ENCODE measurements at regions not wholly inside any gene's neighbourhood (a gene's known extent, or its start where the extent isn't known, plus 50 kb on each side); places are given as distances from the start of the nearest gene placed in this dataset.
"Not testable (repeated sequence)": the region's sequence is repeated elsewhere in the genome, so short reads cannot be mapped to it uniquely, and the experiment has no call there.

- H3K4me1 ChIP-seq (replicated peaks): no peaks in the 10 kb centered on the region
Observed at GRCh38 chr4:79150820-79151416, 174.9 kb downstream of the NAA11 start.

GRCh38 chr4:79148369-79148768 is 177.5 kb downstream of the NAA11 start:
- no peaks in the 10 kb centered on the region for H3K27me3 ChIP-seq (replicated peaks)
- H3K4me3 ChIP-seq: no peak overlapping the region
- no peaks in the 10 kb centered on the region for H3K36me3 ChIP-seq
- DNase-seq (ENCODE audit: low read depth in 1 of 2, low spot score in 2 of 2): no peak
- H3K4me1 ChIP-seq (replicated peaks): no peaks in the 10 kb centered on the region
- H3K27ac ChIP-seq: no peak overlapping the region
- H3K9me3 ChIP-seq (replicated peaks): 0 out of 2 replicates have a peak, but pooled peaks cover 7% of the 10 kb centered on the region

More at GRCh38 chr4:79150820-79151416, 174.9 kb downstream of the NAA11 start:
- Histone ChIP-seq H3K4me3 (no peak overlapping the region), H3K36me3 (no peaks in the 10 kb centered on the region), H3K27ac (no peak overlapping the region), H3K9me3 (replicated peaks) (peaks cover 4% of the 10 kb centered on the region; the same call in 1 of the 2 replicates), H3K27me3 (replicated peaks) (no peaks in the 10 kb centered on the region)
- DNase-seq (ENCODE audit: low read depth in 1 of 2, low spot score in 2 of 2): no peak

- Histone ChIP-seq H3K27me3 (replicated peaks) (no peaks in the 10 kb centered on the region), H3K4me1 (replicated peaks) (no peaks in the 10 kb centered on the region), H3K36me3 (no peaks in the 10 kb centered on the region), H3K27ac (no peak overlapping the region), H3K4me3 (no peak overlapping the region), H3K9me3 (replicated peaks) (0 out of 2 replicates have a peak, but pooled peaks cover 7% of the 10 kb centered on the region)
- DNase-seq (ENCODE audit: low read depth in 1 of 2, low spot score in 2 of 2): no peak
Observed at GRCh38 chr4:79147251-79147650, 178.6 kb downstream of the NAA11 start.

GRCh38 chr4:79141530-79141929 is 184.3 kb downstream of the NAA11 start:
- DNase-seq (ENCODE audit: low read depth in 1 of 2, low spot score in 2 of 2): no peak
- Histone ChIP-seq H3K4me1 (replicated peaks) (no peaks in the 10 kb centered on the region), H3K36me3 (no peaks in the 10 kb centered on the region), H3K9me3 (replicated peaks) (0 out of 2 replicates have a peak, but pooled peaks cover 3% of the 10 kb centered on the region), H3K27ac (no peak overlapping the region), H3K4me3 (no peak overlapping the region), H3K27me3 (replicated peaks) (0 out of 2 replicates have a peak, but pooled peaks cover 3% of the 10 kb centered on the region)

- Histone ChIP-seq H3K4me3 (no peak overlapping the region), H3K4me1 (replicated peaks) (no peaks in the 10 kb centered on the region), H3K27ac (no peak overlapping the region), H3K36me3 (no peaks in the 10 kb centered on the region), H3K27me3 (replicated peaks) (0 out of 2 replicates have a peak, but pooled peaks cover 3% of the 10 kb centered on the region), H3K9me3 (replicated peaks) (no peaks in the 10 kb centered on the region)
- no peak for DNase-seq (ENCODE audit: low read depth in 1 of 2, low spot score in 2 of 2)
Observed at GRCh38 chr4:79134767-79135166, 191.1 kb downstream of the NAA11 start.

- no peak overlapping the region for H3K27ac ChIP-seq
- no peaks in the 10 kb centered on the region for H3K9me3 ChIP-seq (replicated peaks)
- H3K4me3 ChIP-seq: no peak overlapping the region
- H3K27me3 ChIP-seq (replicated peaks): no peaks in the 10 kb centered on the region
- no peaks in the 10 kb centered on the region for H3K36me3 ChIP-seq
- no peaks in the 10 kb centered on the region for H3K4me1 ChIP-seq (replicated peaks)
- DNase-seq (ENCODE audit: low read depth in 1 of 2, low spot score in 2 of 2): no peak
Observed at GRCh38 chr4:79132826-79133225, 193.0 kb downstream of the NAA11 start.

GRCh38 chr4:79121875-79122358 is 182.7 kb upstream of the PAQR3 start:
- no peaks in the 10 kb centered on the region for H3K9me3 ChIP-seq (replicated peaks)
- no peaks in the 10 kb centered on the region for H3K27me3 ChIP-seq (replicated peaks)
- H3K27ac ChIP-seq: no peak overlapping the region
- no peak for DNase-seq (ENCODE audit: low read depth in 1 of 2, low spot score in 2 of 2)
- H3K4me3 ChIP-seq: no peak overlapping the region
- no peaks in the 10 kb centered on the region for H3K4me1 ChIP-seq (replicated peaks)
- no peaks in the 10 kb centered on the region for H3K36me3 ChIP-seq

GRCh38 chr4:79121223-79121622 is 182.0 kb upstream of the PAQR3 start:
- Histone ChIP-seq H3K9me3 (replicated peaks) (no peaks in the 10 kb centered on the region), H3K27ac (no peak overlapping the region), H3K36me3 (no peaks in the 10 kb centered on the region), H3K27me3 (replicated peaks) (no peaks in the 10 kb centered on the region), H3K4me1 (replicated peaks) (no peaks in the 10 kb centered on the region), H3K4me3 (no peak overlapping the region)
- no peak for DNase-seq (ENCODE audit: low read depth in 1 of 2, low spot score in 2 of 2)

- H3K4me1 ChIP-seq (replicated peaks); H3K36me3 ChIP-seq; DNase-seq (ENCODE audit: low read depth in 1 of 2, low spot score in 2 of 2); H3K27ac ChIP-seq; H3K27me3 ChIP-seq (replicated peaks); H3K9me3 ChIP-seq (replicated peaks); H3K4me3 ChIP-seq: not testable (repeated sequence)
Observed at GRCh38 chr4:79117051-79117450, 177.8 kb upstream of the PAQR3 start.

- no peaks in the 10 kb centered on the region for H3K27me3 ChIP-seq (replicated peaks)
- H3K36me3 ChIP-seq: no peaks in the 10 kb centered on the region
- H3K27ac ChIP-seq: no peak overlapping the region
- DNase-seq (ENCODE audit: low read depth in 1 of 2, low spot score in 2 of 2): no peak
- no peaks in the 10 kb centered on the region for H3K4me1 ChIP-seq (replicated peaks)
- H3K4me3 ChIP-seq: no peak overlapping the region
- no peaks in the 10 kb centered on the region for H3K9me3 ChIP-seq (replicated peaks)
Observed at GRCh38 chr4:79107014-79107413, 167.8 kb upstream of the PAQR3 start.

GRCh38 chr4:79088946-79089691 is 149.9 kb upstream of the PAQR3 start:
- Histone ChIP-seq H3K9me3 (replicated peaks) (no peaks in the 10 kb centered on the region), H3K4me3 (no peak overlapping the region), H3K36me3 (no peaks in the 10 kb centered on the region), H3K4me1 (replicated peaks) (no peaks in the 10 kb centered on the region), H3K27me3 (replicated peaks) (no peaks in the 10 kb centered on the region), H3K27ac (no peak overlapping the region)
- no peak for DNase-seq (ENCODE audit: low read depth in 1 of 2, low spot score in 2 of 2)

- no peaks in the 10 kb centered on the region for H3K4me1 ChIP-seq (replicated peaks)
- no peaks in the 10 kb centered on the region for H3K9me3 ChIP-seq (replicated peaks)
- no peak overlapping the region for H3K27ac ChIP-seq
- no peak overlapping the region for H3K4me3 ChIP-seq
- DNase-seq (ENCODE audit: low read depth in 1 of 2, low spot score in 2 of 2): no peak
- H3K36me3 ChIP-seq: no peaks in the 10 kb centered on the region
- H3K27me3 ChIP-seq (replicated peaks): no peaks in the 10 kb centered on the region
Observed at GRCh38 chr4:79087071-79087470, 147.8 kb upstream of the PAQR3 start.

- Histone ChIP-seq H3K4me3 (no peak overlapping the region), H3K27me3 (replicated peaks) (no peaks in the 10 kb centered on the region), H3K4me1 (replicated peaks) (no peaks in the 10 kb centered on the region), H3K9me3 (replicated peaks) (no peaks in the 10 kb centered on the region), H3K36me3 (no peaks in the 10 kb centered on the region), H3K27ac (no peak overlapping the region)
- no peak for DNase-seq (ENCODE audit: low read depth in 1 of 2, low spot score in 2 of 2)
Observed at GRCh38 chr4:79083406-79084010, 144.3 kb upstream of the PAQR3 start.

- DNase-seq (ENCODE audit: low read depth in 1 of 2, low spot score in 2 of 2): no peak
- Histone ChIP-seq H3K4me3 (no peak overlapping the region), H3K36me3 (no peaks in the 10 kb centered on the region), H3K27me3 (replicated peaks) (no peaks in the 10 kb centered on the region), H3K27ac (no peak overlapping the region), H3K9me3 (replicated peaks) (no peaks in the 10 kb centered on the region), H3K4me1 (replicated peaks) (no peaks in the 10 kb centered on the region)
Observed at GRCh38 chr4:79082997-79083396, 143.8 kb upstream of the PAQR3 start.
